Ovary (tissue), 3 donors: ENCODE measurements at regions not wholly inside any gene's neighbourhood (a gene's known extent, or its start where the extent isn't known, plus 50 kb on each side); places are given as distances from the start of the nearest gene placed in this dataset.

ENCODE experiments used
- CTCF ChIP-seq, 3 donors: fragments of 450-650 bp in 2 of 3; fragments of 200-600 bp in 1 of 3; IDR thresholded peaks; one replicate each; pipeline versions ENCODE4 v1.5.1 to v1.8.0; 2016 to 2022; ENCODE audit warnings: antibody characterized with exemption in 3 of 3, mild to moderate bottlenecking in 1 of 3
- EP300 ChIP-seq: sonication (generic); formaldehyde crosslinking; IDR thresholded peaks from one replicate; pipeline ENCODE4 v1.6.1; 2017; ENCODE audit warnings: antibody characterized with exemption
- POLR2A ChIP-seq: fragments of 450-650 bp; IDR thresholded peaks from one replicate; pipeline ENCODE4 v1.6.1; 2017; ENCODE audit warnings: antibody characterized with exemption, mild to moderate bottlenecking, moderate library complexity
- donor health status: DM: no; HTN: no; CAD: no.

GRCh38 chr11:115990004-115990447, 485.8 kb upstream of the CADM1 start:
- TF ChIP-seq POLR2A, result no peak
- TF ChIP-seq CTCF (IDR thresholded peaks at IDR 0.05), result no peak
- TF ChIP-seq EP300, result no peak
